Epidermal melanocyte (primary cell): ENCODE measurements at regions not wholly inside any gene's neighbourhood (a gene's known extent, or its start where the extent isn't known, plus 50 kb on each side); places are given as distances from the start of the nearest gene placed in this dataset.

Experiments used
- DNase-seq: peaks from one replicate; pipeline ENCODE4 v3.0.0; 2011; ENCODE audit warnings: low spot score; ENCODE audit not compliant: insufficient read length

GRCh38 chr2:74065456-74065855, 80.7 kb downstream of the TET3 start:
- no peak for DNase-seq

GRCh38 chr2:74066491-74067203, 81.1 kb downstream of the BOLA3 start:
- no peak for DNase-seq

GRCh38 chr2:74067221-74067747, 80.4 kb downstream of the BOLA3 start:
- DNase-seq = no peak

GRCh38 chr2:74070991-74071390, 76.7 kb downstream of the BOLA3 start:
- no peak for DNase-seq

GRCh38 chr2:74071426-74071825, 76.3 kb downstream of the BOLA3 start:
- no peak for DNase-seq

GRCh38 chr2:74072565-74072964, 75.1 kb downstream of the BOLA3 start:
- no peak for DNase-seq

- no peak for DNase-seq
Measured at GRCh38 chr2:74074487-74074886, 73.2 kb downstream of the BOLA3 start.

- DNase-seq = no peak
Measured at GRCh38 chr2:74076074-74076470, 71.6 kb downstream of the BOLA3 start.

- DNase-seq = peak; percentile 43
Measured at GRCh38 chr2:74077636-74078035, 70.1 kb downstream of the BOLA3 start.

GRCh38 chr2:74078466-74078865, 69.2 kb downstream of the BOLA3 start:
- DNase-seq = no peak

GRCh38 chr2:74079522-74080341, 68.0 kb downstream of the BOLA3 start:
- no peak for DNase-seq

- no peak for DNase-seq
Measured at GRCh38 chr2:74080346-74080745, 67.4 kb downstream of the BOLA3 start.

- DNase-seq = no peak
Measured at GRCh38 chr2:74081030-74081762, 66.5 kb downstream of the BOLA3 start.

- DNase-seq = no peak
Measured at GRCh38 chr2:74081763-74082110, 66.0 kb downstream of the BOLA3 start.

GRCh38 chr2:74083750-74084149, 64.0 kb downstream of the BOLA3 start:
- no peak for DNase-seq
